GM12878 (cell line): ENCODE measurements at regions not wholly inside any gene's neighbourhood (a gene's known extent, or its start where the extent isn't known, plus 50 kb on each side); places are given as distances from the start of the nearest gene placed in this dataset.

Experiments
- BMI1 ChIP-seq: fragments of 450-650 bp; IDR thresholded peaks from 2 replicates; pipeline ENCODE4 v1.6.1; 2016; ENCODE audit warnings: mild to moderate bottlenecking, moderate library complexity, borderline replicate concordance
- CBFB ChIP-seq: IDR thresholded peaks from 2 replicates; pipeline ENCODE4 v1.6.1; 2016; ENCODE audit warnings: antibody characterized with exemption, low read depth
- CBX5 ChIP-seq: sonication (generic); IDR thresholded peaks from 2 replicates; pipeline ENCODE4 v1.6.1; 2016; ENCODE audit warnings: low read depth, moderate library complexity, mild to moderate bottlenecking, inconsistent platforms
- CUX1 ChIP-seq: IDR thresholded peaks from 2 replicates; pipeline ENCODE4 v1.6.1; 2012; ENCODE audit warnings: improper control_type of control experiment, low read depth, low read length; ENCODE audit not compliant: insufficient replicate concordance
- ELK1 ChIP-seq: IDR thresholded peaks from 2 replicates; pipeline ENCODE4 v1.6.1; 2012; ENCODE audit warnings: low read depth, low read length, improper control_type of control experiment
- SMAD5 ChIP-seq: IDR thresholded peaks from 2 replicates; pipeline ENCODE4 v1.6.1; 2016; ENCODE audit warnings: antibody characterized with exemption, low read depth
- SREBF2 ChIP-seq: IDR thresholded peaks from 2 replicates; pipeline ENCODE4 v1.6.1; 2012; ENCODE audit warnings: mild to moderate bottlenecking, low read length
- ZNF207 ChIP-seq: fragments of 450-650 bp; IDR thresholded peaks from 2 replicates; pipeline ENCODE4 v1.6.1; 2014; ENCODE audit warnings: antibody characterized with exemption, mild to moderate bottlenecking, borderline replicate concordance
- ZSCAN29 ChIP-seq: fragments of 450-650 bp; IDR thresholded peaks from 2 replicates; pipeline ENCODE4 v1.6.1; 2017; ENCODE audit warnings: mild to moderate bottlenecking, moderate library complexity
- TF ChIP-seq, protein P1 (sequence below): fragments of 450-650 bp; formaldehyde crosslinking; IDR thresholded peaks from 2 replicates; pipeline ENCODE4 v1.4.0; 2020; ENCODE audit warnings: mild to moderate bottlenecking, moderate library complexity
- TF ChIP-seq, protein P2 (sequence below), 3 experiments: IDR thresholded peaks in 2 of 3; conservative IDR thresholded peaks in 1 of 3; 2 replicates each; pipeline ENCODE4 v1.5.1; 2011; ENCODE audit warnings: low read depth in 3 of 3, low read length in 3 of 3, mild to moderate bottlenecking in 3 of 3, control low read depth in 2 of 3, moderate library complexity in 2 of 3, inconsistent platforms in 1 of 3, mixed read lengths in 1 of 3; ENCODE audit not compliant: control insufficient read depth in 2 of 3, insufficient read depth in 1 of 3; ENCODE audit errors: extremely low read depth in 1 of 3

GRCh38 chr6:169974663-169975062 is 223.2 kb downstream of the ERMARD start (continued):
- TF ChIP-seq, protein P1, sequence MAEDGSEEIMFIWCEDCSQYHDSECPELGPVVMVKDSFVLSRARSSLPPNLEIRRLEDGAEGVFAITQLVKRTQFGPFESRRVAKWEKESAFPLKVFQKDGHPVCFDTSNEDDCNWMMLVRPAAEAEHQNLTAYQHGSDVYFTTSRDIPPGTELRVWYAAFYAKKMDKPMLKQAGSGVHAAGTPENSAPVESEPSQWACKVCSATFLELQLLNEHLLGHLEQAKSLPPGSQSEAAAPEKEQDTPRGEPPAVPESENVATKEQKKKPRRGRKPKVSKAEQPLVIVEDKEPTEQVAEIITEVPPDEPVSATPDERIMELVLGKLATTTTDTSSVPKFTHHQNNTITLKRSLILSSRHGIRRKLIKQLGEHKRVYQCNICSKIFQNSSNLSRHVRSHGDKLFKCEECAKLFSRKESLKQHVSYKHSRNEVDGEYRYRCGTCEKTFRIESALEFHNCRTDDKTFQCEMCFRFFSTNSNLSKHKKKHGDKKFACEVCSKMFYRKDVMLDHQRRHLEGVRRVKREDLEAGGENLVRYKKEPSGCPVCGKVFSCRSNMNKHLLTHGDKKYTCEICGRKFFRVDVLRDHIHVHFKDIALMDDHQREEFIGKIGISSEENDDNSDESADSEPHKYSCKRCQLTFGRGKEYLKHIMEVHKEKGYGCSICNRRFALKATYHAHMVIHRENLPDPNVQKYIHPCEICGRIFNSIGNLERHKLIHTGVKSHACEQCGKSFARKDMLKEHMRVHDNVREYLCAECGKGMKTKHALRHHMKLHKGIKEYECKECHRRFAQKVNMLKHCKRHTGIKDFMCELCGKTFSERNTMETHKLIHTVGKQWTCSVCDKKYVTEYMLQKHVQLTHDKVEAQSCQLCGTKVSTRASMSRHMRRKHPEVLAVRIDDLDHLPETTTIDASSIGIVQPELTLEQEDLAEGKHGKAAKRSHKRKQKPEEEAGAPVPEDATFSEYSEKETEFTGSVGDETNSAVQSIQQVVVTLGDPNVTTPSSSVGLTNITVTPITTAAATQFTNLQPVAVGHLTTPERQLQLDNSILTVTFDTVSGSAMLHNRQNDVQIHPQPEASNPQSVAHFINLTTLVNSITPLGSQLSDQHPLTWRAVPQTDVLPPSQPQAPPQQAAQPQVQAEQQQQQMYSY (CRISPR knock-in tag) = no peak
- TF ChIP-seq ZNF207 = no peak
- no peak for TF ChIP-seq CBX5
- TF ChIP-seq, protein P2, sequence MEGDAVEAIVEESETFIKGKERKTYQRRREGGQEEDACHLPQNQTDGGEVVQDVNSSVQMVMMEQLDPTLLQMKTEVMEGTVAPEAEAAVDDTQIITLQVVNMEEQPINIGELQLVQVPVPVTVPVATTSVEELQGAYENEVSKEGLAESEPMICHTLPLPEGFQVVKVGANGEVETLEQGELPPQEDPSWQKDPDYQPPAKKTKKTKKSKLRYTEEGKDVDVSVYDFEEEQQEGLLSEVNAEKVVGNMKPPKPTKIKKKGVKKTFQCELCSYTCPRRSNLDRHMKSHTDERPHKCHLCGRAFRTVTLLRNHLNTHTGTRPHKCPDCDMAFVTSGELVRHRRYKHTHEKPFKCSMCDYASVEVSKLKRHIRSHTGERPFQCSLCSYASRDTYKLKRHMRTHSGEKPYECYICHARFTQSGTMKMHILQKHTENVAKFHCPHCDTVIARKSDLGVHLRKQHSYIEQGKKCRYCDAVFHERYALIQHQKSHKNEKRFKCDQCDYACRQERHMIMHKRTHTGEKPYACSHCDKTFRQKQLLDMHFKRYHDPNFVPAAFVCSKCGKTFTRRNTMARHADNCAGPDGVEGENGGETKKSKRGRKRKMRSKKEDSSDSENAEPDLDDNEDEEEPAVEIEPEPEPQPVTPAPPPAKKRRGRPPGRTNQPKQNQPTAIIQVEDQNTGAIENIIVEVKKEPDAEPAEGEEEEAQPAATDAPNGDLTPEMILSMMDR (IDR thresholded peaks at IDR 0.05 in 2 of 3, conservative IDR thresholded peaks at IDR 0.05 in 1 of 3; ENCODE audit: control insufficient read depth in 2 of 3, extremely low read depth in 1 of 3, insufficient read depth in 1 of 3, low read depth in 3 of 3, low read length in 3 of 3) = no peak
- no peak for TF ChIP-seq SMAD5
- no peak for TF ChIP-seq ELK1
- TF ChIP-seq SREBF2 = no peak
- no peak for TF ChIP-seq CUX1
- no peak for TF ChIP-seq ZSCAN29
- TF ChIP-seq CBFB = no peak
- no peak for TF ChIP-seq BMI1
